GM19372 (cell line): ENCODE measurements at regions not wholly inside any gene's neighbourhood (a gene's known extent, or its start where the extent isn't known, plus 50 kb on each side); places are given as distances from the start of the nearest gene placed in this dataset.
A peak's percentile ranks its signal among the peaks of the same experiment; 100 is the strongest.
"Not testable (repeated sequence)": the region's sequence is repeated elsewhere in the genome, so short reads cannot be mapped to it uniquely, and the experiment has no call there.

ENCODE experiments used
- ATAC-seq: cut with Tn5 transposase; IDR thresholded peaks from one replicate; pipeline ENCODE4 v1.9.1; 2021; ENCODE audit warnings: mild to moderate bottlenecking, low read depth, moderate library complexity; ENCODE audit not compliant: unreplicated experiment

DNA sequence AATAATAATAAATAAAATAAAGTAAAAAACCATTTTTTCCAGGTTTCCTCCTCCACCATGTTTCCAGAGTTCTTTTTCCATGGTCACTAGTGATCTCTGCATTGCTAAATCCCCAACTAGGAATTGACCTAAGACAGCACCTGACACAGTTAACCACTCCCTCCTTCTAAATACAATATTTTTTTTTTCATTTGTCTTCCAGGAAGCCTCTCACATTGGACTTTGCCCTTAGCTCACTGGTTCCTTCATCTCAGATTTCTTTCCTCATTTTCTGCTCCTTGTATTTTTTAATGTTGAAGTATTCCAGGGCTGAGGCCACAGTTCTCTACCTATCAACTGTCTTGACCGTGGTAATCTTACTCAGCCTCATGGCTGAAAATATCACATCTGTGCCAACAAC, 187.3 kb upstream of the FAM241A start:
- ATAC-seq, result no peak

DNA sequence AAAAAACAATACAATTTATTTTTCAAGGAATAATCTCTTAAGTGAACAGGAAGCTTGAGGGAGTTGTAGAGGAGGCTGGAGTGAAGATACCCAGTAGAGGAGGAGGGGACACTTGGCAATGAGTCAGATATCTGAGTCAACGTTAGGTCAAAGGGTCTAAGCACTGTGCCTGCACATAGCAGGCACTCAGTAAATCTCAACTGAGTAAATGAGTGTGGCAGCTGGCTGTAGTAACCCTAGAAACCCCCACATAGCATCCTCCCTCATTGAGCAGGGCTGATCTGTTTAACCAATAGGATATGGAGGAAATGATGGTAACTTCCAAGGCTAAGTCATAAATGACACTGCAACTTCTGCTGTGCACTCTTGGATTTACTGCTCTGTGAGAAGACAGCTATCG, 186.0 kb upstream of the FAM241A start:
- no peak for ATAC-seq

DNA sequence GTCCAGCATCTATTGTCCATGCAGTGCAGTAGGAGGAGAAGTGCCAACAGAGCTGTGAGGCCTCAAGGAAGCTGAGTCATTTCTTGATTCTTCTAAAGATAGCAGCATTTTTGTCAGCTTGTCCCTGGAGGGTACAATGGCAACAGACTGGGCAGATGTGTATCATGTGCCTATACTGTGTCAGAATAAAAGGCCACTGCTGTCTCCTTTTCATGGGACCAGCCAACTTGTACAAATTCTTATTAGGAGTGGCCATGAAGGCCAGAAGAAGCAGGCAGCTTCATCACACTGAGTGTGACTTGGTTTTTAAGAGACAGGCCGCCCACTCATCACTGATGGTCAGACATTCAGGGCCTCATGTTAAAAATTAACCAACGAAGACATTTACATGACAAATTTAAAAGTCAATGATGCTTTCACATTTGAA, 185.0 kb upstream of the FAM241A start:
- ATAC-seq, result peak; percentile 85

DNA sequence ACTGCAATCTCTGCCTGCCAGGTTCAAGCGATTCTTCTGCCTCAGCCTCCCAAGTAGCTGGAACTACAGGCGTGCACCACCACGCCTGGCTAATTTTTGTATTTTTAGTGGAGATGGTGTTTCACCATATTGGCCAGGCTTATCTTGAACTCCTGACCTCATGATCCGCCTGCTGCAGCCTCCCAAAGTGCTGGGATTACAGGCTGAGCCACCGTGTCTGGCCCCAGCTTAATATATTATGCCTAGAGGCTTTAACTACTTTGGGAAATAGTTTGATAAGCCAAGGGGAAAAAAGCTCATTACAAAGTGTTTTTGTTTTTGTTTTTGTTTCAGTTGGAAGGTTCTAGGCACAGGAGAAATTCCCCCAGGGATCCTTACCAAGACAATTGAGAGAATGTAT, 184.2 kb upstream of the FAM241A start:
- ATAC-seq, result not testable (repeated sequence)

DNA sequence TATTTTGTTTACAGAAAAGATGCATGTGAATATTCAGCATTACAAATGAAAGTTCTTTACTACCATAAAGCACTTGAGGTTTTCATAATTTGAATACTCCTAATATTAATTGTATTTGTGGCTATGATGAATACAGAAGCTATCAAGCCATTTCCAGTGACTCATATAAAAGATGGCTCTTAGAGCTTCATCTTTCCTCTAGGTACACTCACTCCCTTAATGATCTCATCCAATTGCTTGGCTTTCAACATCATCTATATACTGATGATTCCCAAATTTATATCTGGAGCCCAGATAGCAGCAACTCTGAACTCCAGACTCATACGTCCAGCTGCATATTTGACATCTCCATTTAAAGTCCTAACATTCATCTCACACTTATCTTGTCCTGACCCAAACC, 183.4 kb upstream of the FAM241A start:
- no peak for ATAC-seq

DNA sequence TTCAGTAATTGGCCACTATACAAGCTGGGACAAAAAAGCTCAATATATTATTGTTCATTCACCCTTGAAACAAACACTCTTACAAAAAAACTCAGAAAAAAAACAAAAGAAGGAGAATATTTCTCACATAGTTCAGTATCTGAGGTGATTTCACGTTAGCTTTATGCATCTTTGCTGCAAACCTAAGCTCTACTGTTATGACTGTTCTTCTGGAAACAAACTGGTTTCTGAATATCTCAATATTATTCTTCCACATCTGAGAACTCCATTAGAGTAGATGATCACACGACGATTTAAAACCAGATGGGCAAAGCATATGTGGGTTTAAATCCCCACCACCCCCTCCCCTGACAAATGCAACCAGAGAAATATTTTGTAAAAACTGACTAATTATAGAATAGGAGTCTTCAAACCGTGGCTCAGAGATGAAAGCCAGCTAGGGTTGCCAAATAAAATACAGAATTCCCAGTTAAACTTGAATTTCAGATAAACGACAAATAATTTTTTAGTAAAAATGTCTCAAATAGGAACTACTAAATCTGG, 182.0 kb upstream of the FAM241A start:
- ATAC-seq, result no peak

DNA sequence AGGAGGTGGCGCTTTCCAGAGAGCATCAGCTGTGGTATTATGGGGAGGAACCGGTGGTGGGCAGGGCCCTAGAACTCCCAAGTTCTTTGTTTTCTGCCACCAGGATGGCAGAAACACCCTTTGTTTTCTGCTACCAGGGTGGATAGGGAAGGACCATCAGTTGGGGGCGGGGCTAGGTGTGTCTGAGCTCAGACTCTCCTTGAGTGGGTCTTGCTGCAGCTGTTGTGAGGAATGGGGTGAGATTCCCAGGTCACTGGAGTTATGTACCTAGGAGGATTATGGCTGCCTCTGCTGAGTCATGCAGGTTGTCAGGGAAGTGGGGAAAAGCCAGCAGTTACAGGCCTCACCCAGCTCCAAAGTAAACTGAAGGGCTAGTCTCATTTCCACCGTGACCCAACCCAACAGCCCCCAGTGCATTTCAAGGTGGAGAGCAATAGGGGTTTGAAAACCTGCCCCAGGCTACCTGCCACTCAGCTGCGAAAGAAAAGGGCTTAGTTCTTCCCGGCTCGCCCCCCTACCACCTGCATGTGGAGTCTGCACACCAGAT, 167.8 kb upstream of the FAM241A start:
- no peak for ATAC-seq

DNA sequence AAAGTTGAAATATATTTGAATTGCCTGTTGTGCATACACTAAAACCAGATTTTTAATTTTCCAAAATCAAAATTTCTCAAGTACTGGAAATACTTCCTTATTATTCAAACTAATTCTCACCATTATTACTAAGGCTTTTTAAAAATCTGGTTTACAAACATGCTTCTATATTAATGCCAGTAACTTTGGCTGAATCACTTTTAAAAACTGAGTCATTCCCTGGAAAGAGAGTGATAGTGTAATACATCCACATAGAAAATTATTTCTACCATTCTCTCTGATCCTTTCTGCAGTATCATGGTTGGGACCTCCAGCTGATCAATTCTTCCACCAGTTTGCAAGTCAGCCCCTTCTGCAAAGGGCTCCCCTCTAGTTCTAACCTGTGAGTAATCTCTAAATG, 165.3 kb upstream of the FAM241A start:
- no peak for ATAC-seq

DNA sequence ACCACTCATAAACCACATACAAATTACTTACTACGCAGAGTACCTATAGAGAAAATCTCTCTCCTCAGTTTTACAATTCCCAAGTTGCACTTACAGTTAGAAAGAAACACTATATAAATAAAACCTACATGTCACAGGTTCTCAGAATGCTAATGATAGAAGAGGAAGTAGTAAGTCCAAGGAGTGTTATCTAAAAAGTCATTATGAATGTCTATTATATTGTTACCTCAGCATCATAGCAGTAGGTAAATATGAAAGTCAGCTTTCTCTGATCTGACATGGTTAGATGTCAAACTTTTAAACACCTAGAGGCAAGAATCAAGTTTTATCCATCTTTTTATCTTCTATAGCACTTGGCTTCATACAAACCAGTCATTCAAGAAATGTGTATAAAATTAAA, 163.2 kb upstream of the FAM241A start:
- ATAC-seq, result no peak

DNA sequence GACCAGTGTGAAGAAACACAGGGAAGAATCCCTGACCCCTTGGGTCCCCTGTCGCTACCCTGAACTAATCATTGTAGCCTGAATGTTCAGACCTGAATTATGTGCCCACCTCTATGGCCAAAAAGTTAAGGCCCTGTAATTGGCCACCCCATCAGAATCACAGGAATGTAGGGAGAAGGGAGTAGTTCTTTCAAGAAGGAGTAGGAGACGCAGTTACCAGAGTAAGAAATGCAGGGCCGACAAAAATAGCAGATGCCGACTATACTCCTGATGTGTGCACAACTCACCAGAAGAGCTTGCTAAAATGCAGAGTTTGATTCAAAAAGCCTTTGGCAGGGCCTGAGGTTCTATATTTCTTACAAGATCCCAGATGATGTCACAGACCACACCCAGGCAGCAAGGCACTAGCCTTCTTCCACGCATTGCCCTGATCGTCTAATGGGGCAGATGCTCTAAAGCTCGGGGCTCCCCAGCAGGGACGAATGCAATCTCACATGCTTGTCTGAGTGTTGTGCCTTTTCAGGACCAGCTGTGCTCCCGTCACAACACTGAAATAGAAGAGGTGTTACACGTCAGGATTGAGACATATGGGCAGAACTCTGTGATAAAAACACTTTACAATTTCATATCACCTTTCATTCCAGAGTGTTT, 161.0 kb upstream of the FAM241A start:
- no peak for ATAC-seq

DNA sequence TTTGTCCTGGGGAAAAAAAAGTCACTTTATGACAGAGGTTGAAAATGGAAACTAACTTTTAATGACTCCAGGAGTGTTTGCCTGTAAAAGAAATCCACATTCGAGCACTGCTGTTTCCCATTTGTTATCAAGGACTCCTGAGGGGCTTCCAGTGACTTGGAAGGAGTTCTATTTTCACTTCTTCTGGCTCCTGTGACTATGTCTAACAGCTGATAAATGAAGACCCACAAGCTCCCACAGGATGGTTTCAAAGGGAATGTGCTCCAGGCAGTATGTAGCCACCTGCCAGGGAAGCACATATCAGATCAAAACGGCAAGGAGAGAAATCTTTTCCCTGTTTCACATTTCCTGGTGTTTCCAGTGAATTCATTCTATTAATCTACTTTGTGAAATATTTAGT, 159.8 kb upstream of the FAM241A start:
- ATAC-seq, result no peak

DNA sequence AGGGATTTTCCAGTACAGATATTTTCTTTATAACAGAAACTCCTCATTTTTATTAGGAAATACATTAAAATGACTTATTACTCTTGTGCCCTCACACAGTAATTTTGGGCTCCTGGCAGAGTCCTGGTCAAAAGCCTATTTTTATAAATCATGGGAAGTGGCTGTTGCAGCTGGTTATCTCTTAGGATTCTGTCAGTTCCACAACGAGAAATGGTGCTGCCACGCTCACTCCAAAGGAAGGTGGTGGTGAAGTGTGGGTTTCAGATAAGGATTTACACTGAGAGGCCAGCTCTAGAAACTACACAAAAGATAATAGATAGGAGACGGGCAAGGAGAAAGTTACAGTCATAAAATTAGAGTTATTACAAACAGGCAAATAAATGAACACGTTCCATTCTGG, 159.2 kb upstream of the FAM241A start:
- no peak for ATAC-seq

DNA sequence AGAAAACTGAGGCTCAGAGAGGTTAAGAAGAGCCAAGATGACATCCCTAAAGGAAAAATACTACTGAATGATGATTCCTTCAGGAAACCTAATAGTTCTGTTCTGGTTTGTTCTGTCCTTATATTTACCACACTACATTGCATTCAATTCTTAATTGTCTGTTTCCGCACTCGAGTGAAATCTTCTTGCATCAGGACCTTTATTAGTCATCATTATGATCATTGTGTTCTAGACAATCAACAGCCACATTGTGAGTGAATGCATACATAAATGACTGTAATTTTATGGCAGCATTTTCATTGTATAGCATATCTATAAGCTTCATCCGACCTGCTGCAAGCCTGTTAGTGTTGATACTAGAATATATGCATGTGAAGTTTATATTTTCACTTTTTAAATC, 156.7 kb upstream of the FAM241A start:
- ATAC-seq, result no peak

DNA sequence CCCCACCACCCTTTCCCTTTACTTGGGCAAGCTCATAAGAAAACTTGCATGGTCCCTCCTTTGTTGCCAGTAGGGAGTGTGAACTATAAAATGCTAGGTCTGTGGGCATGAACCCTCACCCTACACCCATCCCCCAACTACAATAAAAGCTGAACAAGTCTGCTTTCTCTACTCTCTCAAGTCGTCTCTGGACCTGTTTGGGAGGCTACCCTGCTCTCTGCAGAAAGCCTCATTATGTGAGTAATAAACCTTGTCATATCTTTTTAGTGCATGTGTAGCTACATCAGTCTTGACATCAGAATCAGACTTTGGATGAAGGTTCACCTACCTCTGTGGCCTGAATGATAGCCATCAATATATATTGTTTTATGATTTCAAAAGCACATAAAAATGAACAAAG, 155.4 kb upstream of the FAM241A start:
- ATAC-seq, result no peak

DNA sequence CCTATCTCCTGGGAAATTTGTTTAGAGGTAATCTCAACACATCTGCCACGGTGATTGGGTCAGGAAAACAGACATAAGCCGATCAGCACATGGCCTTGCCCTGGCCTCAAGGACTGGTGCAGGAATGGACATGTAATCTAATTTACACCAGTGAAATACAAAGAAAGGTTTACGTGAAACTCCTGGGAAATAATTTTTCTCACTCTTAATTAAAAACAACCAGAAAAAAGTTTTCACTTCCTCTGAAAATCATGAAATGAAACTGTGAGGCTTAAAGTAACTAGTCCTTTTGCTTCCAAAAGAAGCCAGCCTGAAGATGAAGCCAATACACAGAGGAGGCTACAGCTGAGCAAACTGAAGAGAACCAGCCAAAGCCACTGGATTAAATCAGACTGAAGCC, 154.1 kb upstream of the FAM241A start:
- ATAC-seq, result peak; percentile 94

DNA sequence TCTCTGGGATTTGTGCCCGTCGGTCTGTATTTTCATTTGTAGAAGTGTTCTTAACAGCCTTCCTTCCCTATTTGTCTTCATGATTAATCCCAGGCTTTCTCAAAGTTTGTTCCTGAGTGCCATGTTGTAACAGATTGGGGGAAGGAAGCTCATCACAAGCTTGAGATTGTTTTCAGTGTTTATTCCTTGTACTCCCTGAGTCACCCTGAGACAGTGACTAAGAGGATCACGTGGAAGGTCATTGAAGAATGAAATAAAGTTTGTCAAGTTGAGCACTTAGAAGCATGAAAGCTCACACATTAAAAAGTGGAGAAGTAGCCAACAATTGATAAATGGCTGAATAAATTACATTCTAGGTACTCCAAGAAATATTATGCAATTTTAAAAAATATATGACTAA, 153.5 kb upstream of the FAM241A start:
- ATAC-seq, result no peak

DNA sequence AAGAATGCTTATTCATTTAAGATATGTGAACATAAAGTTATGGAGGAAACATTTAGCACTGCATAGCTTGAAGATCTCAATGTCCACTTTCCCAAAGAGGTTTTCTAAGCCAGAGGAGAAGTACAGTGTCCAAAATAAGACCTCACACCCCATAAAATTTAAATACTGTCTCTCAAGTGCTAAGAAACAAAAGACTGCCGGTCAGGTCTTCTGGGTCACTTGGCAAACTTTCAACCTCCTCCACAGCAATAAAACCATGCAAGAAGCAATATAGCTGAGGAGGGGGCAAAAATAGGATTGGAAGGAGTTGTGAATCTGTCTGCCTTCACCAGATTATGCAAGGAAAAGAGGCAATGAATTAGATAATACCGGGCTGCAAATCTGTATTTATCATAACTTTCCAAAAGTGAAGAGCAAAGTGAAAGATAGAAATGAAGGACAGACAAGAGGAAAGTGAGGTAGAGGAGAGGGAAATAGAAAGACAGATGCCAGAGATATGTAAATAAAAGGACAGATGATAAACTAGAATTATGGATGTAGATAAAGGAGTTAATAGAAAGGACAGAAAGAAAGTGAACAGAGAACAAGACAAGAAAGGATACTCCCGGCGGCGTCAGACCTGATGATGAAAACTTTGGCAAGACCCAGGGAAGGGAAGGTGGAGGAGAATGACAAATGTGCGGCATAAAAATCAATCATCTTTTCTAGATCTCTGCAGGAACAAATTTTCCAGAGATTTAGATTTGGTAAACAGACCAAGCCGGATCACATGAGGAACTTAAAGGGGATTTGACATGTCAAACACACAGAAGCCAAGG, 152.7 kb upstream of the FAM241A start:
- ATAC-seq, result no peak

DNA sequence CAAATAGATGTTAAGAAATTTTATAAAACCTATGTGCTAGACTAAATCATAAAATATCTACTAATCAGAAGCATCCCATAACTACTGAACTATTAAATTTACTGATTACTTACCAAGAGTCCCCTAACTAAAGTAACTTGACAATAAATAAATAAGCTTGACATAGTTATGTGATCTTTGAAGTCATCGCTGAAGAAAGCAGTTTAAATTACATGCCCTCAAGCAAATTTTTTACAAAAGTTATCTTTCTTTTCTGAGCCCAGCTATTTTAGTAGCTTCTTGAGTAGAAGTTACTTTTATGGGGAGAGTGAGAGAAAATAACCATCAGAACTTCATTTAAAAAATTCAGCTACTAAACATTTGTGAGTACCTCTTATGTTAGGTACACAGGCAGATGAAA, 150.9 kb upstream of the FAM241A start:
- no peak for ATAC-seq

DNA sequence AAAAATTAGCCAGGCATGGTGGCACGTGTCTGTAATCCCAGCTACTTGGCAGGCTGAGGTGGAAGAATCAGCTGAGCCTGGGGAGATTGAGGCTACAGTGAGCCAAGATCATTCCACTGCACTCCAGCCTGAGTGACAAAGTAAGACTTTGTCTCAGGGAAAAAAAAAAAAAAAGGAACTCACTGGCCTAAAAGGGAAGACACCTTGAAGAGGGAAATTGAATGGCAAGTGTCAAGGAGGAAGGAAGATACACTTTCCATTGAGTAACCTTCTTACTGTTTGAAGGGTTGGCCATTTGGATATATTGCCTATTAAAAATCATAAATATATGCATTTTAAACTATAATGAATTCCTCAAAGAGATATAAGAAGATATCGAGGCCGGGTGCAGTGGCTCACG, 147.5 kb upstream of the FAM241A start:
- ATAC-seq, result no peak

DNA sequence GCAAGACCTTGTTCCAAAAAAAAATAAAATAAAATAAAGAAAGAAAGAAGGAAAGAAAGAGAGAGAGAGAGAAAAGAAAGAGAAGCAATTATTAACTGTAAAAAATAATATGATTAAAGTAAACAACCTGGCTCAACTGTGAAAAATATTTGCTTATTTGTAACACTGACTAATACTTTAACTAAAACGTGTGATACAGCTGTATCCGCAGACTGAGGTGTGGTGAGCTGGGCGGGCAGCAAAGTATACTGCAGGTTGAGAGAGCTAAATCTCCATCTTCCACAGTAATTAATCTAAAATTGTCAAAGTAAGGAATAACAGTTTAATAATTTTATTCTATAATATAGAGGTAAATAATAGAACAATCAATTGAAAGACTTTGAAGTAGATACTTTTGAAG, 145.5 kb upstream of the FAM241A start:
- no peak for ATAC-seq

DNA sequence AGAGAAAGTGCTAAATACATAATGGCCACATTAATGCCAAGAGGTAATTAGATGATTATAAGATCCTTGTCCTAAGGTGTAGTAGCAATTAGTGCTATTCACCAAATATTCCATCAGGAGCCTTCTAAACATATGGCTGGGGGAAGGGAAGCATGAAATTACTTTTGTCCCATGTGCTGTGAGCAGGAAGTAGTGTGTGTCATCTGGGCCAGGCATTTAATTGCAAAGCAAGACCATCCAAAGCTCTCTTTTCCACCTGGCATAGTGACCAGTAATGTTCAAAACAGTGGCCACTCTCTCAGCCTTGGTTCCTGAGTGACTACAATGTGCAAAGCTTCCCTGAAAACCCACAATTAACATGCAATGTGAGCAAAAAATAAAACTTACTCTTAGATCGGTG, 144.2 kb upstream of the FAM241A start:
- ATAC-seq, result no peak

DNA sequence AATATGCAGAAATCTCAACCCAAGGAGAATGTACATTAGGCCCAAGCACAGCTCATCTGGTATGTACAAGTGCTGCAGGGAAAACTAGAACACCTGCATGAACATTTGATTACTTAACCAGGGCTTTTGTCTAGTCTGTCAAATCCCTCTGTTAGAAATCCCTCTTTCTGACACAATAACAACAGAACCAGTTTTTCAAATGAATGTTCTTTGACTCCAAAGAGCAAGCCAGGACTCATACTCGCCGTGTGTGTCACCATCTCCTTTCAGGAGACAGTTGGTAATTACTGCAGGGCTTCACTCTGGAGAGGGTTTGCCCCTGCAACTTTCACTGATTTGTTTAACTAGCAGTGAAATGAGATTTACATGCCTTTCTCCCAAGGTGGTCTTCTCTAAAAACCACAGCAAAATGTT, 143.0 kb upstream of the FAM241A start:
- ATAC-seq, result no peak
